Activated naive CD4-positive, alpha-beta T cell treated with anti-CD3 and anti-CD28 coated beads, Interleukin-2, amount 50 U/mL, for 24 hours (primary cell): ENCODE measurements at regions not wholly inside any gene's neighbourhood (a gene's known extent, or its start where the extent isn't known, plus 50 kb on each side); places are given as distances from the start of the nearest gene placed in this dataset.

Experiments
- H3K27ac Mint-ChIP-seq: one replicate; pipeline ENCODE4 v1.8.0; 2021; ENCODE audit warnings: mild to moderate bottlenecking, mixed read lengths
- H3K27me3 Mint-ChIP-seq: one replicate; pipeline ENCODE4 v1.8.0; 2021; ENCODE audit warnings: mixed read lengths
- H3K36me3 Mint-ChIP-seq: one replicate; pipeline ENCODE4 v1.8.0; 2021; ENCODE audit warnings: mixed read lengths
- H3K4me1 Mint-ChIP-seq: one replicate; pipeline ENCODE4 v1.8.0; 2021; ENCODE audit warnings: mixed read lengths
- H3K4me3 Mint-ChIP-seq: one replicate; pipeline ENCODE4 v1.8.0; 2021; ENCODE audit warnings: mild to moderate bottlenecking, mixed read lengths
- H3K9me3 Mint-ChIP-seq: one replicate; pipeline ENCODE4 v1.8.0; 2021; ENCODE audit warnings: mixed read lengths

- peaks cover 41% of the 10 kb centered on the region for H3K4me1 Mint-ChIP-seq
- no peaks in the 10 kb centered on the region for H3K27me3 Mint-ChIP-seq
- no peak overlapping the region for H3K4me3 Mint-ChIP-seq
- H3K27ac Mint-ChIP-seq, result no peak overlapping the region
- H3K36me3 Mint-ChIP-seq, result peaks cover under 1% of the 10 kb centered on the region
- H3K9me3 Mint-ChIP-seq, result no peaks in the 10 kb centered on the region
These were observed 581.8 kb downstream of the RNF144A start for GRCh38 chr2:7499018-7499417.

DNA sequence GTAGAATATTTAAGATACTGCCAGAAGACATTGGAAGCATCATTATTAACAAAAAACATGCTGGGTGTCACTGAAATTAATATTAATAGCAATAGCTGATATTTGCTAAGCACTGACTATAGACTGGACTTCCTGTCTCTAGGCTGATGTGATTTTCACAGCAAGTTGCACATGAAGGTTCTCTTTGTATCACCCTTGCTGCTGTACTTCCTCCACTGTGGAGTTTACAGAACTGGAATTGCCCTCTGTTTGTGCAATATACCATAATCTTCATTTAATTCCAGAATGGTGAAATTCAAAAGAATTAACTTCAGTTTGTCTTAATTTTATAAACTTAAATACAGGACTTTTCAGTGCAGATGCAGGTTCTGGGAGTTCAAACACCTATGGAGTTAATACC, 585.1 kb downstream of the RNF144A start:
- Mint-ChIP-seq H3K4me1 (peaks cover 37% of the 10 kb centered on the region), H3K9me3 (no peaks in the 10 kb centered on the region), H3K27ac (no peak overlapping the region), H3K27me3 (no peaks in the 10 kb centered on the region), H3K36me3 (no peaks in the 10 kb centered on the region), H3K4me3 (no peak overlapping the region)

- peaks cover 16% of the 10 kb centered on the region for H3K4me1 Mint-ChIP-seq
- H3K9me3 Mint-ChIP-seq, result no peaks in the 10 kb centered on the region
- no peaks in the 10 kb centered on the region for H3K36me3 Mint-ChIP-seq
- no peak overlapping the region for H3K27ac Mint-ChIP-seq
- no peaks in the 10 kb centered on the region for H3K27me3 Mint-ChIP-seq
- H3K4me3 Mint-ChIP-seq, result no peak overlapping the region
These were observed 591.2 kb downstream of the RNF144A start for GRCh38 chr2:7508296-7508943.

DNA sequence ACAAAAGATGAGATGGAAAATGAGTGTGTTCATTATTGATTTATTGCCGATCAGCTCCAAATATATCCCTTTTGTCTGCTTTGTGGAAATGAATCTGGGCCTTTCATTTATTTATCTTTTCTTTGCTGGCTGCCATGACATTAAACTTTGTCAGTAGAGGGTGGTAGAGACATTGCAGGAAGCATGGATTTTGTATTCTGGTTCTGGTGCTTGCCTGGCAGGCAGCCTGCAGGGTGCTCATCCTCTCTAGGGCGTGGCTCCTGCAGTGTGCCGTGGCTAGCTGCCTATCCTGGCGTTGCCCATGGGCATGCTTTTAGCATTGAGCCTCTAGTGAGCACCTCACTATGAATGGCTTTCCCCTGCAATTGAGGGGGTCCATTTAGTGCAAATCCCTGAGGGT, 593.1 kb downstream of the RNF144A start:
- no peak overlapping the region for H3K4me3 Mint-ChIP-seq
- no peaks in the 10 kb centered on the region for H3K36me3 Mint-ChIP-seq
- no peaks in the 10 kb centered on the region for H3K9me3 Mint-ChIP-seq
- H3K27me3 Mint-ChIP-seq, result no peaks in the 10 kb centered on the region
- no peak overlapping the region for H3K27ac Mint-ChIP-seq
- peaks cover 23% of the 10 kb centered on the region for H3K4me1 Mint-ChIP-seq

GRCh38 chr2:7513834-7514233, 596.6 kb downstream of the RNF144A start:
- Mint-ChIP-seq H3K27ac (no peak overlapping the region), H3K4me3 (no peak overlapping the region), H3K9me3 (no peaks in the 10 kb centered on the region), H3K27me3 (no peaks in the 10 kb centered on the region), H3K4me1 (peaks cover 43% of the 10 kb centered on the region), H3K36me3 (peaks cover 2% of the 10 kb centered on the region)

DNA sequence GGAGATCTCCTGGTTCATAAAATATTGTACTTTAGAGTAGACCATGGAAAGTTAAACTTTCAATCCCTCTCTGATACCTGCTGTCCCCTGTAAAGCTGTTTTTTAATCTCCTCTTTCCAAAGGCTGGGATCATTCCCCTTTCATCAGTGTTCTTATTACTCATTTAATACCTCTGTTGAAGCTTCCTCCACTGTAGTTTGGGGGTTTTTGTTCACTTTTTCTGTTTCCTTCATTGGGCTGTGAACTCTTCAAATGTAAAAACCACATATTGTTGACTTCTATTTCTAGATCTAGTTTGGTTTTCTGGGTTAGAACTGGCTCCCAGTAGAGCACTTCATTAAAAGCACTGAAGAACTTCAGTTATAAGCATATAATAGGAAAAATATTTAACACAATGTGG, 598.1 kb downstream of the RNF144A start:
- Mint-ChIP-seq H3K27ac (peak overlapping the region; percentile 86), H3K9me3 (no peaks in the 10 kb centered on the region), H3K4me3 (no peak overlapping the region), H3K27me3 (no peaks in the 10 kb centered on the region), H3K4me1 (peaks cover 42% of the 10 kb centered on the region), H3K36me3 (peaks cover 2% of the 10 kb centered on the region)

DNA sequence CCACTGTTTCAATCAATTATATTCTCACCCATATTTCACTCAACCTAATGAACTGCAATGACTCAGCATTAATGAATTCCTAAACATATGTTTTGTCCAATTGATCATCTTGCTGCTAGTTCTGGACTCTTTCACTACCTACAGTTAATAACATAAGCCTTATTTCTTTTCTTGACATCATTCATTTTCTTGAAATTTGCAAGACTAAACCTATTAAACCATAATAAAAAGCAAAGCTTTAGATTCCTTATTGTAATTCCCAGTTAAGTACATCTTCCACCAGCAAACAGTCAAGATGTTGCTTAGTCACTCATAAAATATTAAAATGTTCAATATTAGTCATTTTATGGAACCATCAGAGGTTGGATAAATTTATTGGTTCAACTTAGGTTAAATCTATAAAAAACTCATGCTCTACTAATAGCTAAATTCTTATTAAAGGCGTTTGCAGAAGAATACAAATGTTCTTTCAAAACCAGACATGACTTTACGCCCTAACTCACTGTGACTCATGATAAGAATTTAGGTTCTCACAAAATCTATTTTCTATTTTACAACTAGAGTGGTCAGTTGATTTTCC, 599.4 kb downstream of the RNF144A start:
- Mint-ChIP-seq H3K9me3 (no peaks in the 10 kb centered on the region), H3K36me3 (peaks cover 2% of the 10 kb centered on the region), H3K27me3 (no peaks in the 10 kb centered on the region), H3K27ac (peak overlapping the region; percentile 93), H3K4me1 (peaks cover 42% of the 10 kb centered on the region), H3K4me3 (peak overlapping the region; percentile 80)

DNA sequence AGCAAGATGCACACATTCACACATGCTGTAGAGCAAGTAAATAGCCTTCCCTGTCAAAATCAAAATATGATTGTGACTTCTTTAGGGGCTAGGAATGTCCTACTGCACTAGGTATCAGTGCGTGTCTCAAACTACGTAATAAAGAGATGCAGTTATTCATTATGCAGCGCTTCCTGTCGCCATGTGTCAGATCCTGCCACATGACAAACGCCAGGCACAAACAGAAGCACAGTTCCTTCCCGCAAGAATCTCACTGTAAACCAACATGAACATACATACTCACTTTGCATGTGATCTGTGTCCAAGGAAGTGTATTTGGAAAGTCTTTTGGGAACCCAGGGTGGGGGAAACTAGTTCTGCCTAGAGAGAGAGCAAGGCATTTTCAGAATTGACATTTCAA, 599.9 kb downstream of the RNF144A start:
- H3K27me3 Mint-ChIP-seq, result no peaks in the 10 kb centered on the region
- peaks cover 42% of the 10 kb centered on the region for H3K4me1 Mint-ChIP-seq
- peaks cover 2% of the 10 kb centered on the region for H3K36me3 Mint-ChIP-seq
- peak overlapping the region; percentile 80 for H3K4me3 Mint-ChIP-seq
- no peaks in the 10 kb centered on the region for H3K9me3 Mint-ChIP-seq
- H3K27ac Mint-ChIP-seq, result peak overlapping the region; percentile 93

DNA sequence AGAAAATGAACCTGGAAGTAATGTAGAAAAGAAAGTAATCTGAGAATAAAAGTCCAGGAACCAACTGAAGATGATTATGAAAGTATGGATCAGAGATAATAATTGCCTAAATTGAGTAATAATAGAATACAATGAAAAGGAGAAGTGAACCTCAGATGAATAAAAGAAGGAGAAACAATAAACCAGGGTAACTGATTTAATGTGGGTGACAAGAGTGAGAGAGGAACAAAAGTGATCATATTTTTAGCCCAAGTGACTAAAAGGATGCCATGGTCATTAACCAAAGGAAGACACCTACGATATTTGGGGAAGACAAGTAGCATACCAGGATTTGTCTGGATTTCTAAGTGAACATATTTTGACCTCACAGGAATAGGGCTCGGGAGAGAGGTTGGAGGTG, 600.6 kb downstream of the RNF144A start:
- H3K9me3 Mint-ChIP-seq, result no peaks in the 10 kb centered on the region
- H3K27me3 Mint-ChIP-seq, result no peaks in the 10 kb centered on the region
- H3K4me1 Mint-ChIP-seq, result peaks cover 42% of the 10 kb centered on the region
- H3K27ac Mint-ChIP-seq, result peak overlapping the region; percentile 90
- peaks cover 2% of the 10 kb centered on the region for H3K36me3 Mint-ChIP-seq
- peak overlapping the region; percentile 42 for H3K4me3 Mint-ChIP-seq

DNA sequence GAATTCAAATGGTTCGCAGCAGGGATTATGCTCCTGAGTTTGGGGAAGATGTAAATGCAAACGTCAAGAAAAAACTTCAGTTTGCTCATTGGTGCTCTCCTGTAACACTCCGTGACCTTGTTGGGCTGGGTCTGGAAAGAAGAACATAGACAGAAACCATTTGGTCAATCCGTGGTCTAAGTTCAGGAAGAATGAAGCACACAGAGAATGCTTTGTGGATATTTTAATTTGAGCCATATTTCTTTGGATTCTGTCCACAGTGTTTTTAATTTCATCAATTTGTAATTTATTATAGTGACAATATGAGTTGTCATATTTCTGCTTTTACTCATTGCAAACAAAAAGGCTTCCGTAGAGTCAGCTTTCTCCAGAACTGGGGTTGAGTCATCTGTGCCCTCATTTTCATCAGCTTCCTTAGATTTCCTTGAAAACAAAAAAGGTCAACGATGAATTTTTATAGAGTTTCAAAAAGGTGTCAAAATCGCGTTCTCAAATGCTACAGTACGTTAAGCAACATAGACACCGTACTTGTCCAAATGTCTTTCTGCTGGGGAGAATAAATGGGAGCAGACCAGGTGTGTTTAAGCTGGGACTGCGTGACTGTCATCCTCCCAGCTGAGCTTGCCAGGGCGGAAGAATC, 606.4 kb downstream of the RNF144A start:
- Mint-ChIP-seq H3K9me3 (no peaks in the 10 kb centered on the region), H3K27me3 (no peaks in the 10 kb centered on the region), H3K36me3 (no peaks in the 10 kb centered on the region), H3K27ac (no peak overlapping the region), H3K4me3 (no peak overlapping the region), H3K4me1 (peaks cover 22% of the 10 kb centered on the region)

DNA sequence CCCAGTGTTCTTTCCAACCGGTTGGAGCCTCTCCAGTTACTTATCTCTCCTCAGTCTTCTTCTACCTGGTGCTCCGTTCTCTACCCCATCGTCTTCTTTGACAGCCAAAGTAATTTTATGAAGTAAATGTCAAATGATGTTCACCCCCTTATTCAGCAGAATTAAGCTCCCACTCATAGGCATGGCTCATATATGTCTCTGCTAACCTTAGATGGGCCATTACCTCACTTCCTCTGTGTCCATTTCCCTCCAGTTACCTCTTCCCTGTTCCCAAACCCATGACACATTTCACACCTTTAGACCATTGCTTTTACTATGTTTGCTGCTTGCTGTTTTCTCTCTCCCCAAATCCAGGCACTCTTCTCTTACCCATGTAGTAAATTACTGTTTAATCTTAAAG, 607.0 kb downstream of the RNF144A start:
- Mint-ChIP-seq H3K27ac (no peak overlapping the region), H3K9me3 (no peaks in the 10 kb centered on the region), H3K4me1 (peaks cover 22% of the 10 kb centered on the region), H3K36me3 (peaks cover 2% of the 10 kb centered on the region), H3K4me3 (no peak overlapping the region), H3K27me3 (no peaks in the 10 kb centered on the region)

DNA sequence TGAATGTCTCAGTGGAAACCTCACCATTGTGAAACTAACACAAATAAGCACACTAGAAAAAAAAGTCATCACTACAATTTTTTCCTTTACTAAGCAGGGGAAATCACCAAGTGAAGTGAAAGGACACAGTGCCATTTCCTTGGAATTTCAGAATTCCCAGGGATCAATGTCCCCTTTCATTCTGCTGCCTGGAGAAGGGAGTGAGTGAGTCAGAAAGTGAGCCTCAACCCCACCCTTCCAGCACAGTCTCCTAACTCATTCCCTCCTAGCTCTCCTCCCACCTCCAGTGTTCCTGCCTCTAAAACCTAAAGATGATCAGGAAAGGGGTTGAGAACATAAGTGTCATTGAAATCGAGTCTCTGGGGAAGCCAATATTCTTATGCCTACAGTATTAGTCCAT, 608.5 kb downstream of the RNF144A start:
- H3K27ac Mint-ChIP-seq, result no peak overlapping the region
- peaks cover 22% of the 10 kb centered on the region for H3K4me1 Mint-ChIP-seq
- no peak overlapping the region for H3K4me3 Mint-ChIP-seq
- H3K27me3 Mint-ChIP-seq, result no peaks in the 10 kb centered on the region
- H3K9me3 Mint-ChIP-seq, result no peaks in the 10 kb centered on the region
- peaks cover 4% of the 10 kb centered on the region for H3K36me3 Mint-ChIP-seq

DNA sequence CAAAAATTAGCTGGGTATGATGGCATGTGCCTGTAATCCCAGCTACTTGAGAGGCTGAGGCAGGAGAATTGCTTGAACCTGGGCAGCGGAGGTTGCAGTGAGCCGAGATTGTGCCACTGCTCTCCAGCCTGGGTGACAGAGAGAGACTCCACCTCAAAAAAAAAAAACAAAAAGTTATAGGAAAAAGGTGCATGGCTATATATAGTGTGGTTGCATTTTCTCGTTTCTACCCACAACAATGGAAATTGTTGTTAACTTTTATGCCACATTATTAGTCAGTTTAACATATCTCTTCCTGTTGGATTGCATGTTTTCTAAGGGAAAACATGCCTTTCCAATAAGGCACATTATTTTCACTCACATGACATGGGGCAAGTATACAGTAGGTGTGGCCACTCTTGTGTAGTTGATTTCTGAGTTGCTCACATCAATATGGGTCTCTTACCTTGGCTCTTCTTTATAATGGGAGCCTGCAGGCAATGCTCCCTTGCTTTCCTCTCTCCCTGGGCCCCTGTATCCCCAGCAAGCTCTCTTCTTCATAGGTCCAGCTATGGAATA, 610.0 kb downstream of the RNF144A start:
- H3K9me3 Mint-ChIP-seq, result no peaks in the 10 kb centered on the region
- no peak overlapping the region for H3K27ac Mint-ChIP-seq
- H3K4me1 Mint-ChIP-seq, result peaks cover 22% of the 10 kb centered on the region
- no peak overlapping the region for H3K4me3 Mint-ChIP-seq
- H3K36me3 Mint-ChIP-seq, result peaks cover 9% of the 10 kb centered on the region
- no peaks in the 10 kb centered on the region for H3K27me3 Mint-ChIP-seq

GRCh38 chr2:7530001-7530400, 612.8 kb downstream of the RNF144A start:
- Mint-ChIP-seq H3K9me3 (peaks cover under 1% of the 10 kb centered on the region), H3K4me3 (no peak overlapping the region), H3K36me3 (peaks cover 9% of the 10 kb centered on the region), H3K27me3 (no peaks in the 10 kb centered on the region), H3K27ac (no peak overlapping the region), H3K4me1 (peaks cover 32% of the 10 kb centered on the region)

DNA sequence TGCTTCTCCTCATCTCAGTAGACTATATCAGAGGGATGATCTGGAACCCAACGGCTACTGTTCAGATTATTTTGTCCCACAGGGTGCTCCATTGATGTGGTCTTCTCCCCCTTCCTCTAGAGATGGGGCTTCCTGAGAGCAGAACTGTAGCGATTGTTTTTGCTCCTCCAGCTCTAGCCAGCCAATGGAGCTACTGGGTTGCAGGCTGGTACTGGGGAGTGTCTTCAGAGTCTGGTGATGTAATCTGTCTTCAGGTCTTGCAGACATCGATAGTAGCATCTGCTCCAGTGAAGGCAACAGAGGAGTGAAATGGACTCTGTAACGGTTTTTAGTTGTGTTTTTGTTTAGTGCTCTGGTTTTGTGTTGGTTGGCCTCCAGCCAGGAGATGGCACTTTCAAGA, 621.9 kb downstream of the RNF144A start:
- no peak overlapping the region for H3K4me3 Mint-ChIP-seq
- H3K4me1 Mint-ChIP-seq, result peaks cover 55% of the 10 kb centered on the region
- no peak overlapping the region for H3K27ac Mint-ChIP-seq
- H3K27me3 Mint-ChIP-seq, result no peaks in the 10 kb centered on the region
- peaks cover 27% of the 10 kb centered on the region for H3K9me3 Mint-ChIP-seq
- H3K36me3 Mint-ChIP-seq, result peaks cover 15% of the 10 kb centered on the region

DNA sequence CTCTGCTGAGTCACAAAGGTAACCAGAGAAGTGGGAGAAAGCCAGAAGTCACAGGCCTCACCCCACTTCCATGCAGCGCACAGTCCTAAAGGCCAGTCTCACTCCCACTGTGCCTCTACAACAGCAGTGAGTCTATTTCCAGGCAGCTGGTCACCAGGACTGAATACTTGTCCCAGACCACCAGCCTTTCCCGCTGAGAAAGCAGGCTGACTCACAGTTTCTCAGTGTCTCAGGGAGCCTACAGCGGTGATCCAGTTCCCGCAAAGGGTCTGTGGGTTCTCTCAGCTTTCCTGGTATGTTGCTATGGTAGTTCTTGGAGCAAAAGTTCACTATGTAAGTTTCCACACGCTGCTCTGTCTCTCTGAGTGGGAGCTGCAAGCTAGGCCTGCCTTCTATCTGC, 622.5 kb downstream of the RNF144A start:
- Mint-ChIP-seq H3K9me3 (peaks cover 27% of the 10 kb centered on the region), H3K27ac (no peak overlapping the region)

More for the DNA sequence above, 622.5 kb downstream of the RNF144A start:
- Mint-ChIP-seq H3K36me3 (peaks cover 15% of the 10 kb centered on the region), H3K27me3 (no peaks in the 10 kb centered on the region), H3K4me1 (peaks cover 48% of the 10 kb centered on the region), H3K4me3 (no peak overlapping the region)
